WTC11 (cell line): ENCODE measurements at regions not wholly inside any gene's neighbourhood (a gene's known extent, or its start where the extent isn't known, plus 50 kb on each side); places are given as distances from the start of the nearest gene placed in this dataset.

Experiments
- ATAC-seq: fragments of 200-7000 bp; cut with Tn5 transposase; 2 replicates; pipeline ENCODE4 v1.10.0; 2021; ENCODE audit warnings: mild to moderate bottlenecking, moderate library complexity
- CTCF ChIA-PET: fragments of 300-600 bp; sonication (Branson Sonifier 250); formaldehyde crosslinking; loops from one replicate; lab custom pipeline; 2021; ENCODE audit warnings: antibody characterized with exemption; lab: Charles Lee
- POLR2A ChIA-PET: fragments of 350-600 bp; sonication (Branson Sonifier 250); formaldehyde crosslinking; loops from one replicate; lab custom pipeline; 2021; ENCODE audit warnings: antibody characterized with exemption; lab: Charles Lee
- DNase-seq: peaks from one replicate; pipeline ENCODE4 v3.0.0; 2021; ENCODE audit warnings: low spot score
- H3K27ac Mint-ChIP-seq: 2 replicates; pipeline ENCODE4 v1.8.0; 2021; ENCODE audit warnings: mixed read lengths
- H3K27me3 Mint-ChIP-seq: 2 replicates; pipeline ENCODE4 v1.8.0; 2021; ENCODE audit warnings: low read depth, mild to moderate bottlenecking, moderate library complexity, mixed read lengths
- H3K36me3 Mint-ChIP-seq: 2 replicates; pipeline ENCODE4 v1.8.0; 2021; ENCODE audit warnings: mixed read lengths
- H3K4me1 Mint-ChIP-seq: 2 replicates; pipeline ENCODE4 v1.8.0; 2022; ENCODE audit warnings: mixed read lengths
- H3K4me3 Mint-ChIP-seq: 2 replicates; pipeline ENCODE4 v1.8.0; 2021; ENCODE audit warnings: mild to moderate bottlenecking, moderate library complexity, mixed read lengths
- H3K9me3 Mint-ChIP-seq: 2 replicates; pipeline ENCODE4 v1.8.0; 2021; ENCODE audit warnings: mixed read lengths
- FOXP1 ChIP-seq: sonication (generic); formaldehyde crosslinking; IDR thresholded peaks from 2 replicates; pipeline ENCODE4 v1.8.0; 2022; ENCODE audit warnings: missing genetic modification reagents, mild to moderate bottlenecking, moderate library complexity, borderline replicate concordance
- JAZF1 ChIP-seq: fragments of 250-450 bp; sonication (Bioruptor Pico); IDR thresholded peaks from 2 replicates; pipeline ENCODE4 v1.9.0; 2021; ENCODE audit warnings: moderate library complexity, mild to moderate bottlenecking, inconsistent platforms
- MXD4 ChIP-seq: fragments of 250-450 bp; sonication (Bioruptor Pico); IDR thresholded peaks from 2 replicates; pipeline ENCODE4 v1.8.0; 2021; ENCODE audit warnings: mild to moderate bottlenecking, moderate library complexity, borderline replicate concordance
- NFYB ChIP-seq: sonication (generic); formaldehyde crosslinking; conservative IDR thresholded peaks from 2 replicates; pipeline ENCODE4 v1.8.0; 2022; ENCODE audit warnings: low read depth, missing genetic modification reagents
- OVOL2 ChIP-seq: fragments of 250-450 bp; sonication (Bioruptor Pico); IDR thresholded peaks from 2 replicates; pipeline ENCODE4 v1.9.0; 2021; ENCODE audit warnings: mild to moderate bottlenecking, borderline replicate concordance
- RORB ChIP-seq: fragments of 250-450 bp; sonication (Bioruptor Pico); IDR thresholded peaks from 2 replicates; pipeline ENCODE4 v1.9.0; 2021; ENCODE audit warnings: mild to moderate bottlenecking
- SMAD3 ChIP-seq: sonication (generic); formaldehyde crosslinking; IDR thresholded peaks from 2 replicates; pipeline ENCODE4 v1.8.0; 2022; ENCODE audit warnings: missing genetic modification reagents, mild to moderate bottlenecking, borderline replicate concordance
- TCF7 ChIP-seq: sonication (generic); formaldehyde crosslinking; IDR thresholded peaks from 2 replicates; pipeline ENCODE4 v1.8.0; 2022; ENCODE audit warnings: mild to moderate bottlenecking, low read depth, missing genetic modification reagents, moderate library complexity
- TEAD1 ChIP-seq: sonication (generic); formaldehyde crosslinking; IDR thresholded peaks from 2 replicates; pipeline ENCODE4 v1.8.0; 2022; ENCODE audit warnings: mild to moderate bottlenecking, missing genetic modification reagents
- ZNF232 ChIP-seq: sonication (generic); formaldehyde crosslinking; IDR thresholded peaks from 2 replicates; pipeline ENCODE4 v1.8.0; 2022; ENCODE audit warnings: mild to moderate bottlenecking, missing genetic modification reagents
- ZNF317 ChIP-seq: sonication (generic); formaldehyde crosslinking; IDR thresholded peaks from 2 replicates; pipeline ENCODE4 v1.8.1; 2023; ENCODE audit warnings: low read depth, mild to moderate bottlenecking, moderate library complexity, missing genetic modification reagents, borderline replicate concordance
- ZNF423 ChIP-seq: fragments of 250-450 bp; sonication (Bioruptor Pico); IDR thresholded peaks from 2 replicates; pipeline ENCODE4 v2.1.2; 2022; ENCODE audit warnings: mild to moderate bottlenecking, moderate library complexity
- TF ChIP-seq, protein P1 (sequence below): sonication (generic); formaldehyde crosslinking; IDR thresholded peaks from 2 replicates; pipeline ENCODE4 v1.8.1; 2022; ENCODE audit warnings: mild to moderate bottlenecking, missing genetic modification reagents, moderate library complexity, borderline replicate concordance
- TF ChIP-seq, protein P2 (sequence below): sonication (generic); formaldehyde crosslinking; IDR thresholded peaks from 2 replicates; pipeline ENCODE4 v1.8.1; 2022; ENCODE audit warnings: low read depth, mild to moderate bottlenecking, moderate library complexity, missing genetic modification reagents, borderline replicate concordance
- TF ChIP-seq, protein P3 (sequence below): sonication (generic); formaldehyde crosslinking; IDR thresholded peaks from 2 replicates; pipeline ENCODE4 v1.8.0; 2023; ENCODE audit warnings: missing genetic modification reagents
- TF ChIP-seq, protein P4 (sequence below): sonication (generic); formaldehyde crosslinking; IDR thresholded peaks from 2 replicates; pipeline ENCODE4 v1.8.0; 2023; ENCODE audit warnings: mild to moderate bottlenecking, missing genetic modification reagents
- TF ChIP-seq, protein P5 (sequence below): sonication (generic); formaldehyde crosslinking; conservative IDR thresholded peaks from 2 replicates; pipeline ENCODE4 v1.8.1; 2022; ENCODE audit warnings: mild to moderate bottlenecking, missing genetic modification reagents
- TF ChIP-seq, protein P6 (sequence below): sonication (generic); formaldehyde crosslinking; IDR thresholded peaks from 2 replicates; pipeline ENCODE4 v1.8.0; 2022; ENCODE audit warnings: mild to moderate bottlenecking, missing genetic modification reagents
- TF ChIP-seq, protein P7 (sequence below): sonication (generic); formaldehyde crosslinking; IDR thresholded peaks from 2 replicates; pipeline ENCODE4 v1.8.0; 2022; ENCODE audit warnings: mild to moderate bottlenecking, missing genetic modification reagents
- TF ChIP-seq, protein P8 (sequence below): sonication (generic); formaldehyde crosslinking; IDR thresholded peaks from 2 replicates; pipeline ENCODE4 v1.8.1; 2023; ENCODE audit warnings: mild to moderate bottlenecking, missing genetic modification reagents, moderate library complexity

DNA sequence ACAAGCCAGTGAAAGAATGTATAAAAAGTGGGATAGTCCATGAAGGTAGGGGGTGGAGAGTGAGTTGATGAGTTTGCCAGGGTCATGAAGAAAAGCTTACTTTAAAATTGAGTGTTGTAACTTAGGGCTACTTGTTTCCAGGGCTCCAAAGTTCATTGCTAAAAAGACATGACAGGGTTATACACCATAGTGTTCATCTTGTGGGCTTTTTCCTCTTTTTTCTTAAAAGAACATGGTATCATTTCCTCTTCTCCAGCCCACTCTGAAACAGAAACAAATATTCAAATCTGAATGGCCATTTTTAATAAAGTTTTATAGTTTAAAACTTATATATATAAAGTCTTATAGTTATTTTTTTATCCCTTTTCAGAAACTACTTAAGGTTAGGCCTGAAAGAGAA lies 115.7 kb upstream of the SMC2 start:
- no peak overlapping the region for H3K4me3 Mint-ChIP-seq
- H3K36me3 Mint-ChIP-seq: no peaks in the 10 kb centered on the region
- no peak overlapping the region for H3K27ac Mint-ChIP-seq
- ATAC-seq (no peak), DNase-seq (no peak)
- POLR2A ChIA-PET: no interaction called here
- peaks cover 10% of the 10 kb centered on the region for H3K4me1 Mint-ChIP-seq
- CTCF ChIA-PET: no interaction called here
- TF ChIP-seq, protein P1, sequence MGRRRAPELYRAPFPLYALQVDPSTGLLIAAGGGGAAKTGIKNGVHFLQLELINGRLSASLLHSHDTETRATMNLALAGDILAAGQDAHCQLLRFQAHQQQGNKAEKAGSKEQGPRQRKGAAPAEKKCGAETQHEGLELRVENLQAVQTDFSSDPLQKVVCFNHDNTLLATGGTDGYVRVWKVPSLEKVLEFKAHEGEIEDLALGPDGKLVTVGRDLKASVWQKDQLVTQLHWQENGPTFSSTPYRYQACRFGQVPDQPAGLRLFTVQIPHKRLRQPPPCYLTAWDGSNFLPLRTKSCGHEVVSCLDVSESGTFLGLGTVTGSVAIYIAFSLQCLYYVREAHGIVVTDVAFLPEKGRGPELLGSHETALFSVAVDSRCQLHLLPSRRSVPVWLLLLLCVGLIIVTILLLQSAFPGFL (CRISPR knock-in tag): no peak
- TF ChIP-seq SMAD3 (CRISPR knock-in tag) (no peak), ZNF423 (CRISPR knock-in tag) (no peak), MXD4 (CRISPR knock-in tag) (no peak), ZNF232 (no peak), TCF7 (CRISPR knock-in tag) (no peak), NFYB (CRISPR knock-in tag) (no peak), JAZF1 (CRISPR knock-in tag) (no peak), FOXP1 (CRISPR knock-in tag) (no peak), ZNF317 (CRISPR knock-in tag) (no peak), OVOL2 (CRISPR knock-in tag) (no peak), RORB (no peak), TEAD1 (CRISPR knock-in tag) (no peak)
- TF ChIP-seq, protein P2, sequence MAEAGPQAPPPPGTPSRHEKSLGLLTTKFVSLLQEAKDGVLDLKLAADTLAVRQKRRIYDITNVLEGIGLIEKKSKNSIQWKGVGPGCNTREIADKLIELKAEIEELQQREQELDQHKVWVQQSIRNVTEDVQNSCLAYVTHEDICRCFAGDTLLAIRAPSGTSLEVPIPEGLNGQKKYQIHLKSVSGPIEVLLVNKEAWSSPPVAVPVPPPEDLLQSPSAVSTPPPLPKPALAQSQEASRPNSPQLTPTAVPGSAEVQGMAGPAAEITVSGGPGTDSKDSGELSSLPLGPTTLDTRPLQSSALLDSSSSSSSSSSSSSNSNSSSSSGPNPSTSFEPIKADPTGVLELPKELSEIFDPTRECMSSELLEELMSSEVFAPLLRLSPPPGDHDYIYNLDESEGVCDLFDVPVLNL (CRISPR knock-in tag): no peak
- TF ChIP-seq, protein P3, sequence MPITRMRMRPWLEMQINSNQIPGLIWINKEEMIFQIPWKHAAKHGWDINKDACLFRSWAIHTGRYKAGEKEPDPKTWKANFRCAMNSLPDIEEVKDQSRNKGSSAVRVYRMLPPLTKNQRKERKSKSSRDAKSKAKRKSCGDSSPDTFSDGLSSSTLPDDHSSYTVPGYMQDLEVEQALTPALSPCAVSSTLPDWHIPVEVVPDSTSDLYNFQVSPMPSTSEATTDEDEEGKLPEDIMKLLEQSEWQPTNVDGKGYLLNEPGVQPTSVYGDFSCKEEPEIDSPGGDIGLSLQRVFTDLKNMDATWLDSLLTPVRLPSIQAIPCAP (CRISPR knock-in tag): no peak
- TF ChIP-seq, protein P4, sequence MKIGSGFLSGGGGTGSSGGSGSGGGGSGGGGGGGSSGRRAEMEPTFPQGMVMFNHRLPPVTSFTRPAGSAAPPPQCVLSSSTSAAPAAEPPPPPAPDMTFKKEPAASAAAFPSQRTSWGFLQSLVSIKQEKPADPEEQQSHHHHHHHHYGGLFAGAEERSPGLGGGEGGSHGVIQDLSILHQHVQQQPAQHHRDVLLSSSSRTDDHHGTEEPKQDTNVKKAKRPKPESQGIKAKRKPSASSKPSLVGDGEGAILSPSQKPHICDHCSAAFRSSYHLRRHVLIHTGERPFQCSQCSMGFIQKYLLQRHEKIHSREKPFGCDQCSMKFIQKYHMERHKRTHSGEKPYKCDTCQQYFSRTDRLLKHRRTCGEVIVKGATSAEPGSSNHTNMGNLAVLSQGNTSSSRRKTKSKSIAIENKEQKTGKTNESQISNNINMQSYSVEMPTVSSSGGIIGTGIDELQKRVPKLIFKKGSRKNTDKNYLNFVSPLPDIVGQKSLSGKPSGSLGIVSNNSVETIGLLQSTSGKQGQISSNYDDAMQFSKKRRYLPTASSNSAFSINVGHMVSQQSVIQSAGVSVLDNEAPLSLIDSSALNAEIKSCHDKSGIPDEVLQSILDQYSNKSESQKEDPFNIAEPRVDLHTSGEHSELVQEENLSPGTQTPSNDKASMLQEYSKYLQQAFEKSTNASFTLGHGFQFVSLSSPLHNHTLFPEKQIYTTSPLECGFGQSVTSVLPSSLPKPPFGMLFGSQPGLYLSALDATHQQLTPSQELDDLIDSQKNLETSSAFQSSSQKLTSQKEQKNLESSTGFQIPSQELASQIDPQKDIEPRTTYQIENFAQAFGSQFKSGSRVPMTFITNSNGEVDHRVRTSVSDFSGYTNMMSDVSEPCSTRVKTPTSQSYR (CRISPR knock-in tag): no peak
- TF ChIP-seq, protein P5, sequence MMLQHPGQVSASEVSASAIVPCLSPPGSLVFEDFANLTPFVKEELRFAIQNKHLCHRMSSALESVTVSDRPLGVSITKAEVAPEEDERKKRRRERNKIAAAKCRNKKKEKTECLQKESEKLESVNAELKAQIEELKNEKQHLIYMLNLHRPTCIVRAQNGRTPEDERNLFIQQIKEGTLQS: no peak
- TF ChIP-seq, protein P6, sequence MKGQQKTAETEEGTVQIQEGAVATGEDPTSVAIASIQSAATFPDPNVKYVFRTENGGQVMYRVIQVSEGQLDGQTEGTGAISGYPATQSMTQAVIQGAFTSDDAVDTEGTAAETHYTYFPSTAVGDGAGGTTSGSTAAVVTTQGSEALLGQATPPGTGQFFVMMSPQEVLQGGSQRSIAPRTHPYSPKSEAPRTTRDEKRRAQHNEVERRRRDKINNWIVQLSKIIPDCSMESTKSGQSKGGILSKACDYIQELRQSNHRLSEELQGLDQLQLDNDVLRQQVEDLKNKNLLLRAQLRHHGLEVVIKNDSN: no peak
- TF ChIP-seq, protein P7, sequence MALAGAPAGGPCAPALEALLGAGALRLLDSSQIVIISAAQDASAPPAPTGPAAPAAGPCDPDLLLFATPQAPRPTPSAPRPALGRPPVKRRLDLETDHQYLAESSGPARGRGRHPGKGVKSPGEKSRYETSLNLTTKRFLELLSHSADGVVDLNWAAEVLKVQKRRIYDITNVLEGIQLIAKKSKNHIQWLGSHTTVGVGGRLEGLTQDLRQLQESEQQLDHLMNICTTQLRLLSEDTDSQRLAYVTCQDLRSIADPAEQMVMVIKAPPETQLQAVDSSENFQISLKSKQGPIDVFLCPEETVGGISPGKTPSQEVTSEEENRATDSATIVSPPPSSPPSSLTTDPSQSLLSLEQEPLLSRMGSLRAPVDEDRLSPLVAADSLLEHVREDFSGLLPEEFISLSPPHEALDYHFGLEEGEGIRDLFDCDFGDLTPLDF (CRISPR knock-in tag): no peak
- TF ChIP-seq, protein P8, sequence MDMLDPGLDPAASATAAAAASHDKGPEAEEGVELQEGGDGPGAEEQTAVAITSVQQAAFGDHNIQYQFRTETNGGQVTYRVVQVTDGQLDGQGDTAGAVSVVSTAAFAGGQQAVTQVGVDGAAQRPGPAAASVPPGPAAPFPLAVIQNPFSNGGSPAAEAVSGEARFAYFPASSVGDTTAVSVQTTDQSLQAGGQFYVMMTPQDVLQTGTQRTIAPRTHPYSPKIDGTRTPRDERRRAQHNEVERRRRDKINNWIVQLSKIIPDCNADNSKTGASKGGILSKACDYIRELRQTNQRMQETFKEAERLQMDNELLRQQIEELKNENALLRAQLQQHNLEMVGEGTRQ (CRISPR knock-in tag): no peak
- no peaks in the 10 kb centered on the region; the same call in 1 of the 2 replicates for H3K9me3 Mint-ChIP-seq
- H3K27me3 Mint-ChIP-seq: no peaks in the 10 kb centered on the region
